Kidney (tissue), 13 donors: ENCODE measurements at regions not wholly inside any gene's neighbourhood (a gene's known extent, or its start where the extent isn't known, plus 50 kb on each side); places are given as distances from the start of the nearest gene placed in this dataset.

Source experiments
- DNase-seq, 5 donors: peaks; one replicate each; pipeline ENCODE4 v3.0.0-alpha.2; 2013 to 2020
- FAIRE-seq: peaks from 2 replicates; lab custom pipeline; 2012; peaks lifted over from hg19 to GRCh38; lab: Jason Lieb, UNC
- H3K27ac ChIP-seq, 2 donors: one replicate each; pipeline ENCODE4 v1.7.0; 2013; ENCODE audit warnings: low read depth in 2 of 2, low read length in 2 of 2, inconsistent platforms in 1 of 2
- H3K27me3 ChIP-seq: one replicate; pipeline ENCODE4 v1.7.1; 2013; ENCODE audit warnings: low read length, inconsistent platforms; ENCODE audit not compliant: control insufficient read depth, insufficient read depth
- H3K36me3 ChIP-seq, 3 donors: one replicate each; pipeline versions ENCODE4 v1.7.0 to v1.7.1; 2013; ENCODE audit warnings: low read length in 3 of 3, control low read depth in 1 of 3, inconsistent platforms in 1 of 3; ENCODE audit not compliant: insufficient read depth in 3 of 3, control insufficient read depth in 2 of 3
- H3K4me1 ChIP-seq, 3 donors: one replicate each; pipeline versions ENCODE4 v1.7.0 to v1.7.1; 2013; ENCODE audit warnings: low read length in 3 of 3, inconsistent platforms in 1 of 3, low read depth in 1 of 3; ENCODE audit not compliant: control insufficient read depth in 2 of 3, insufficient read depth in 2 of 3
- H3K4me3 ChIP-seq, 3 donors: one replicate each; pipeline versions ENCODE4 v1.7.0 to v1.8.1; 2013; ENCODE audit warnings: low read length in 3 of 3, control low read depth in 1 of 3, inconsistent platforms in 1 of 3
- H3K9ac ChIP-seq, 3 donors: one replicate each; pipeline versions ENCODE4 v1.7.0 to v1.7.1; 2013; ENCODE audit warnings: low read length in 3 of 3, control low read depth in 1 of 3, inconsistent platforms in 1 of 3
- H3K9me3 ChIP-seq, 3 donors: one replicate each; pipeline versions ENCODE4 v1.7.0 to v1.7.1; 2013; ENCODE audit warnings: low read length in 3 of 3, control low read depth in 1 of 3, inconsistent platforms in 1 of 3; ENCODE audit not compliant: control insufficient read depth in 2 of 3, insufficient read depth in 1 of 3
- intact Hi-C: fragments of 100-400 bp; cut with DNase I; formaldehyde crosslinking; loops from one replicate; pipeline ENCODE4 v1.11.1; 2022
- TF ChIP-seq, protein P1 (sequence below): IDR thresholded peaks from 3 replicates; pipeline ENCODE4 v1.5.1; 2012; ENCODE audit warnings: mild to moderate bottlenecking, moderate library complexity, borderline replicate concordance; ENCODE audit not compliant: insufficient read depth; ENCODE audit errors: extremely low read depth
- donor health status: control.
- donor health status: control.
- donor health status: control.
- donor health status: control.
- donor health status: control.
- donor health status: DM: yes; HTN: yes; CAD: no.
- donor health status: Normal renal cell carcinoma (clear cell type).

DNA sequence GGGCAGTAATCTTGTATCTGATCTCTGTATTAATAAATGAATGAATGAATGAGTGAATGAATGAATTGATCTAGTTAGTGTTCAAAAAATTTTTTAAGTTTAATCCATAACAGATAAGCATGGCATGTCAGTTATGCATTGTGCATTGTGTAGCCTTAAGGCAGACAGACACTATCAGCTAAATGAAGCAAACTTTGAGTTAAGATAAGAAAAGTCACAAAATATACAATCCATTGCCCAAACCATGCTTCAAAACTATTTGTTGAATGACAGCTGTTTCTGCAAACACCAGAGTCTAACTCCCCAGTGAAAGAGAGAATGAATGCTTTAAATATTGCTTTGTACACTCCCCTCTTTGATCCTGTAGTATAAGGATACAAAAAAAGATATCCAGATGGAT is 314.3 kb upstream of the ETAA1 start:
- H3K27ac ChIP-seq = no peak overlapping the region
- DNase-seq (no peak), FAIRE-seq (no peak)
- peaks cover 0 to 4% (median 0%) of the 10 kb centered on the region in 3 donors for H3K9me3 ChIP-seq
- no peak overlapping the region for H3K9ac ChIP-seq
- intact Hi-C loops = no loop called here
- peaks cover 0 to 2% (median 0%) of the 10 kb centered on the region in 3 donors for H3K4me1 ChIP-seq
- TF ChIP-seq, protein P1, sequence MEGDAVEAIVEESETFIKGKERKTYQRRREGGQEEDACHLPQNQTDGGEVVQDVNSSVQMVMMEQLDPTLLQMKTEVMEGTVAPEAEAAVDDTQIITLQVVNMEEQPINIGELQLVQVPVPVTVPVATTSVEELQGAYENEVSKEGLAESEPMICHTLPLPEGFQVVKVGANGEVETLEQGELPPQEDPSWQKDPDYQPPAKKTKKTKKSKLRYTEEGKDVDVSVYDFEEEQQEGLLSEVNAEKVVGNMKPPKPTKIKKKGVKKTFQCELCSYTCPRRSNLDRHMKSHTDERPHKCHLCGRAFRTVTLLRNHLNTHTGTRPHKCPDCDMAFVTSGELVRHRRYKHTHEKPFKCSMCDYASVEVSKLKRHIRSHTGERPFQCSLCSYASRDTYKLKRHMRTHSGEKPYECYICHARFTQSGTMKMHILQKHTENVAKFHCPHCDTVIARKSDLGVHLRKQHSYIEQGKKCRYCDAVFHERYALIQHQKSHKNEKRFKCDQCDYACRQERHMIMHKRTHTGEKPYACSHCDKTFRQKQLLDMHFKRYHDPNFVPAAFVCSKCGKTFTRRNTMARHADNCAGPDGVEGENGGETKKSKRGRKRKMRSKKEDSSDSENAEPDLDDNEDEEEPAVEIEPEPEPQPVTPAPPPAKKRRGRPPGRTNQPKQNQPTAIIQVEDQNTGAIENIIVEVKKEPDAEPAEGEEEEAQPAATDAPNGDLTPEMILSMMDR = no peak
- no peaks in the 10 kb centered on the region for H3K27me3 ChIP-seq
- no peaks in the 10 kb centered on the region for H3K36me3 ChIP-seq
- no peak overlapping the region for H3K4me3 ChIP-seq

DNA sequence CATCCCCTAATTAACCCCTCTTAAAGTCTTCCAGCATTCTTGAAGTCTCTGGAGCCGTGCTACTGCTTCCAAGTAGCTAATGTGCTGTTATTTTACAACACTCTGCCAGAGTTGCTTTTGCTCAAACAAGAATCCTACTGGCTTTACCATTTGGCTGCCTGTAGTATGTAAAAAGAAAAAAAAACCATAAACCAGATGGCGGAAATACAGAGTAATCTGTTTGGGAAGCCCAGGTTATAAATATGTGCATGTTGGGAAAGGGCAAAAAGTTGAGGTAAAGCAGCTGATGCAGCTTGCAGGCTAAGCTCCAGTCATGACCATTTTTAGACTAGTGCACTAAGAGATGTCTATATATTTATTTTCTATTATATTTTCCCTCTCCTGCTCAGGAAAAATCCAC is 313.2 kb upstream of the ETAA1 start:
- Histone ChIP-seq H3K36me3 (no peaks in the 10 kb centered on the region), H3K4me1 (peaks cover 0 to 2% (median 0%) of the 10 kb centered on the region in 3 donors), H3K9me3 (peaks cover 0 to 4% (median 0%) of the 10 kb centered on the region in 3 donors), H3K27me3 (no peaks in the 10 kb centered on the region), H3K9ac (no peak overlapping the region), H3K4me3 (no peak overlapping the region), H3K27ac (no peak overlapping the region)
- intact Hi-C loops = no loop called here
- TF ChIP-seq, protein P1 = no peak
- DNase-seq = peak in 3 of 5 donors; percentile 13 to 88 (median 62)
- no peak for FAIRE-seq

DNA sequence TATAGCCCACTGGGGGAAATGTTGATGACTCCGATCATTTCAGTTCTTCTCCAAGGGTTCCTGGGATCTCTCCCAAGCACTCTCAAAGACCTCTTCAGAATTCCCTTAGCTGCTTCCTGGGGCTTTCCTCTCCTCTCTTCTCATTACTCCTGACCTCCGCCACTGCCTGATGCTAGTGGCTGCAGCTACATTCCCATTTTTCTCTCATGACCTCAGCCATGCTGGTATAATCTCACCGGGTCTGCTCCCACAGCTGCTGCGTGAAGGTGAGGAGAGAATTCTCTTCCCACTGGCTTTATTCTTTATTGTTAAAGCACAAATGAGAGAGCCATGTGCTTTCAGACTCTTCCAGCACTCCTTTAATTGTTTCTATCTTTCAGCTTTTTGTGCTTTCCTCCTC is 312.0 kb upstream of the ETAA1 start:
- intact Hi-C loops = no loop called here
- FAIRE-seq = no peak
- H3K27ac ChIP-seq = no peak overlapping the region

More for the DNA sequence above, 312.0 kb upstream of the ETAA1 start:
- no peaks in the 10 kb centered on the region for H3K36me3 ChIP-seq
- H3K27me3 ChIP-seq = no peaks in the 10 kb centered on the region
- H3K4me3 ChIP-seq = no peak overlapping the region
- peaks cover 0 to 4% (median 0%) of the 10 kb centered on the region in 3 donors for H3K9me3 ChIP-seq
- H3K9ac ChIP-seq = no peak overlapping the region
- TF ChIP-seq, protein P1 = no peak
- H3K4me1 ChIP-seq = peaks cover 0 to 2% (median 0%) of the 10 kb centered on the region in 3 donors
- DNase-seq = no peak
